OCI-LY7 (cell line): ENCODE measurements at regions not wholly inside any gene's neighbourhood (a gene's known extent, or its start where the extent isn't known, plus 50 kb on each side); places are given as distances from the start of the nearest gene placed in this dataset.

Experiments
- BruUV-seq: library from RNA; stranded (reverse); fragments of 400-500 nt; replicated peaks from 2 replicates; lab custom pipeline; 2021; lab: Mats Ljungman, UMichigan
- CTCF ChIA-PET: fragments of 300-600 bp; sonication (Branson Sonifier 250); formaldehyde crosslinking; loops from one replicate; lab custom pipeline; 2022; ENCODE audit warnings: antibody characterized with exemption; ENCODE audit not compliant: unreplicated experiment; lab: Charles Lee
- POLR2A ChIA-PET: fragments of 300-600 bp; sonication (Branson Sonifier 250); formaldehyde crosslinking; loops from one replicate; lab custom pipeline; 2022; ENCODE audit warnings: antibody characterized with exemption; lab: Charles Lee
- DNase-seq: peaks from one replicate; pipeline ENCODE4 v3.0.0-alpha.2; 2015; ENCODE audit warnings: low spot score
- H2AFZ ChIP-seq: fragments of 200-600 bp; sonication (generic), shearing (Covaris generic); 2 replicates; pipeline ENCODE4 v1.6.1; 2014; ENCODE audit warnings: mild to moderate bottlenecking, antibody characterized with exemption, low read length, moderate library complexity
- H3K27ac ChIP-seq: fragments of 200-600 bp; sonication (generic); 2 replicates; pipeline ENCODE4 v1.5.1; 2014; ENCODE audit warnings: mixed run types, low read depth, mild to moderate bottlenecking, moderate library complexity, low read length, inconsistent platforms; ENCODE audit not compliant: poor library complexity, severe bottlenecking
- H3K36me3 ChIP-seq: fragments of 200-600 bp; sonication (generic); 2 replicates; pipeline ENCODE4 v1.6.1; 2014; ENCODE audit warnings: mild to moderate bottlenecking, antibody characterized with exemption, low read length, moderate library complexity, mixed read lengths; ENCODE audit not compliant: insufficient read depth
- H3K4me1 ChIP-seq: fragments of 200-600 bp; sonication (generic); 2 replicates; pipeline ENCODE4 v1.5.1; 2014; ENCODE audit warnings: mild to moderate bottlenecking, low read length; ENCODE audit not compliant: insufficient read depth, poor library complexity, severe bottlenecking
- H3K4me2 ChIP-seq: fragments of 200-600 bp; sonication (generic); 2 replicates; pipeline ENCODE4 v1.6.1; 2014; ENCODE audit warnings: mild to moderate bottlenecking, low read length
- H3K4me3 ChIP-seq: fragments of 200-600 bp; sonication (generic); 2 replicates; pipeline ENCODE4 v1.5.1; 2014; ENCODE audit warnings: mild to moderate bottlenecking, low read depth, low read length; ENCODE audit not compliant: poor library complexity, severe bottlenecking
- H3K79me2 ChIP-seq: fragments of 200-600 bp; sonication (generic); 2 replicates; pipeline ENCODE4 v1.6.1; 2016; ENCODE audit warnings: low read depth, mild to moderate bottlenecking, low read length, moderate library complexity, mixed read lengths; ENCODE audit not compliant: insufficient read depth
- H3K9me2 ChIP-seq: fragments of 200-600 bp; sonication (generic); 2 replicates; pipeline ENCODE4 v1.6.1; 2016; ENCODE audit warnings: mild to moderate bottlenecking, low read length, mixed read lengths; ENCODE audit not compliant: insufficient read depth
- H3K9me3 ChIP-seq: fragments of 200-600 bp; sonication (generic); 2 replicates; pipeline ENCODE4 v1.6.1; 2014; ENCODE audit warnings: mild to moderate bottlenecking, mixed run types, low read length, mixed read lengths
- H4K20me1 ChIP-seq: fragments of 200-600 bp; sonication (generic); 2 replicates; pipeline ENCODE4 v1.6.1; 2014; ENCODE audit warnings: mild to moderate bottlenecking, antibody characterized with exemption, low read length, moderate library complexity, mixed read lengths; ENCODE audit not compliant: insufficient read depth
- CTCF ChIP-seq: fragments of 200-600 bp; sonication (generic); conservative IDR thresholded peaks from 2 replicates; pipeline ENCODE4 v1.5.1; 2014; ENCODE audit warnings: mild to moderate bottlenecking, antibody characterized with exemption, low read length, moderate library complexity, mixed read lengths
- EZH2phosphoT487 ChIP-seq: fragments of 200-600 bp; sonication (generic); IDR thresholded peaks from 2 replicates; pipeline ENCODE4 v1.6.1; 2018; ENCODE audit warnings: low read depth, borderline replicate concordance, mild to moderate bottlenecking, mixed run types, antibody characterized with exemption, low read length, moderate library complexity, mixed read lengths
- intact Hi-C: fragments of 100-400 bp; cut with micrococcal nuclease; formaldehyde crosslinking; loops from one replicate; pipeline ENCODE4 v1.10.0; 2022; ENCODE audit not compliant: unreplicated experiment

GRCh38 chr14:21894003-21894897 is 220.6 kb upstream of the OR4E1 start:
- Histone ChIP-seq H3K4me2 (peak overlapping the region; percentile 62), H3K36me3 (no peaks in the 10 kb centered on the region), H3K9me2 (no peaks in the 10 kb centered on the region), H3K9me3 (no peaks in the 10 kb centered on the region), H3K79me2 (no peaks in the 10 kb centered on the region), H2AFZ (peak overlapping the region; percentile 94), H3K27ac (peak overlapping the region; percentile 71), H3K4me3 (peak overlapping the region; percentile 34), H4K20me1 (no peaks in the 10 kb centered on the region), H3K4me1 (peaks cover 20% of the 10 kb centered on the region)
- CTCF ChIA-PET = interaction anchor here (0.7 to 1.1 kb wide), 2 partner anchors 19 to 25 kb away, joined by 3 to 5 read pairs; no protein-coding TSS in a partner anchor
- BruUV-seq = TSS peak; percentile 96
- intact Hi-C loops = loop anchor here (2.0 kb wide), 3 partner anchors 19 to 39 kb away; no protein-coding TSS in a partner anchor
- DNase-seq = peak; percentile 80
- POLR2A ChIA-PET = interaction anchor here (0.7 to 1.7 kb wide), 3 partner anchors 13 to 84 kb away, joined by 3 to 7 read pairs (median 3); no protein-coding TSS in a partner anchor
- TF ChIP-seq CTCF (peak; percentile 90), EZH2phosphoT487 (no peak)

- no peak for TF ChIP-seq CTCF
- TF ChIP-seq EZH2phosphoT487 = no peak
- Histone ChIP-seq H3K27ac (no peak overlapping the region), H3K9me2 (no peaks in the 10 kb centered on the region), H3K4me1 (peaks cover 20% of the 10 kb centered on the region), H2AFZ (no peak overlapping the region), H3K79me2 (no peaks in the 10 kb centered on the region), H4K20me1 (no peaks in the 10 kb centered on the region), H3K4me2 (no peak overlapping the region), H3K4me3 (no peak overlapping the region), H3K36me3 (no peaks in the 10 kb centered on the region), H3K9me3 (no peaks in the 10 kb centered on the region)
- POLR2A ChIA-PET = interaction anchor here (1.0 to 1.2 kb wide), 2 partner anchors 10 to 37 kb away, joined by 3 to 7 read pairs; no protein-coding TSS in a partner anchor
- intact Hi-C loops = no loop called here
- CTCF ChIA-PET = no interaction called here
- BruUV-seq = no TSS peak
- no peak for DNase-seq
Measured at GRCh38 chr14:21891921-21892320, 218.3 kb upstream of the OR4E1 start.
